CD8-positive, alpha-beta memory T cell (primary cell): ENCODE measurements at regions not wholly inside any gene's neighbourhood (a gene's known extent, or its start where the extent isn't known, plus 50 kb on each side); places are given as distances from the start of the nearest gene placed in this dataset.

Experiments
- CTCF ChIA-PET: fragments of 350-600 bp; sonication (Branson Sonifier 250); formaldehyde crosslinking; loops from one replicate; lab custom pipeline; 2021; ENCODE audit warnings: antibody characterized with exemption; lab: Charles Lee
- POLR2A ChIA-PET: fragments of 350-600 bp; sonication (Branson Sonifier 250); formaldehyde crosslinking; loops from one replicate; lab custom pipeline; 2021; ENCODE audit warnings: antibody characterized with exemption; lab: Charles Lee
- DNase-seq, 5 donors: peaks; one replicate each; pipeline versions ENCODE4 v3.0.0 to v3.0.0-alpha.2; 2020 to 2022; ENCODE audit warnings: mixed read lengths in 1 of 5
- H3K27ac ChIP-seq: one replicate; pipeline ENCODE4 v1.7.0; 2013; ENCODE audit warnings: low read depth, mild to moderate bottlenecking, low read length, moderate library complexity
- H3K27me3 ChIP-seq: 2 replicates; pipeline ENCODE4 v1.7.0; 2013; ENCODE audit warnings: low read length, mild to moderate bottlenecking; ENCODE audit not compliant: insufficient read depth, poor library complexity, severe bottlenecking
- H3K36me3 ChIP-seq: 2 replicates; pipeline ENCODE4 v1.7.0; 2013; ENCODE audit warnings: mild to moderate bottlenecking, low read length, moderate library complexity; ENCODE audit not compliant: insufficient read depth
- H3K4me1 ChIP-seq: 2 replicates; pipeline ENCODE4 v1.7.0; 2013; ENCODE audit warnings: mild to moderate bottlenecking, low read length, moderate library complexity; ENCODE audit not compliant: insufficient read depth
- H3K4me3 ChIP-seq: 2 replicates; pipeline ENCODE4 v1.7.0; 2013; ENCODE audit warnings: mild to moderate bottlenecking, low read length
- H3K9me3 ChIP-seq: 2 replicates; pipeline ENCODE4 v1.7.0; 2013; ENCODE audit warnings: mild to moderate bottlenecking, low read length
- H3K27ac Mint-ChIP-seq, 8 donors: one replicate each; pipeline ENCODE4 v1.8.0; 2020 to 2021; ENCODE audit warnings: mixed read lengths in 8 of 8, mild to moderate bottlenecking in 6 of 8, inconsistent platforms in 3 of 8, moderate library complexity in 3 of 8
- H3K27me3 Mint-ChIP-seq, 2 donors: one replicate each; pipeline ENCODE4 v1.8.0; 2020 to 2021; ENCODE audit warnings: mixed read lengths in 2 of 2, mild to moderate bottlenecking in 1 of 2, moderate library complexity in 1 of 2
- H3K36me3 Mint-ChIP-seq, 3 donors: one replicate each; pipeline ENCODE4 v1.8.0; 2020 to 2021; ENCODE audit warnings: mixed read lengths in 3 of 3, inconsistent platforms in 1 of 3, mild to moderate bottlenecking in 1 of 3
- H3K4me1 Mint-ChIP-seq, 3 donors: one replicate each; pipeline ENCODE4 v1.8.0; 2020 to 2021; ENCODE audit warnings: mixed read lengths in 3 of 3, inconsistent platforms in 1 of 3, mild to moderate bottlenecking in 1 of 3
- H3K4me3 Mint-ChIP-seq, 7 donors: one replicate each; pipeline ENCODE4 v1.8.0; 2020 to 2021; ENCODE audit warnings: mixed read lengths in 7 of 7, mild to moderate bottlenecking in 6 of 7, moderate library complexity in 4 of 7, inconsistent platforms in 2 of 7
- H3K9me3 Mint-ChIP-seq, 5 donors: one replicate each; pipeline ENCODE4 v1.8.0; 2020 to 2022; ENCODE audit warnings: mixed read lengths in 5 of 5, mild to moderate bottlenecking in 3 of 5, moderate library complexity in 2 of 5, inconsistent platforms in 1 of 5

- no peaks in the 10 kb centered on the region for H3K27me3 ChIP-seq
- H3K4me3 ChIP-seq, result no peak overlapping the region
- H3K4me3 Mint-ChIP-seq, result no peak overlapping the region
- DNase-seq, result no peak
- H3K27me3 Mint-ChIP-seq, result peaks cover 3 to 18% of the 10 kb centered on the region in 2 donors
- CTCF ChIA-PET, result no interaction called here
- POLR2A ChIA-PET, result no interaction called here
- no peaks in the 10 kb centered on the region for H3K36me3 Mint-ChIP-seq
- H3K36me3 ChIP-seq, result no peaks in the 10 kb centered on the region
- no peaks in the 10 kb centered on the region for H3K9me3 Mint-ChIP-seq
- H3K9me3 ChIP-seq, result no peaks in the 10 kb centered on the region
- H3K4me1 Mint-ChIP-seq, result no peaks in the 10 kb centered on the region
- H3K27ac Mint-ChIP-seq, result no peak overlapping the region
- H3K27ac ChIP-seq, result no peak overlapping the region
- H3K4me1 ChIP-seq, result no peaks in the 10 kb centered on the region
Observed at GRCh38 chr3:107256963-107257362, 120.3 kb upstream of the CCDC54 start.

DNA sequence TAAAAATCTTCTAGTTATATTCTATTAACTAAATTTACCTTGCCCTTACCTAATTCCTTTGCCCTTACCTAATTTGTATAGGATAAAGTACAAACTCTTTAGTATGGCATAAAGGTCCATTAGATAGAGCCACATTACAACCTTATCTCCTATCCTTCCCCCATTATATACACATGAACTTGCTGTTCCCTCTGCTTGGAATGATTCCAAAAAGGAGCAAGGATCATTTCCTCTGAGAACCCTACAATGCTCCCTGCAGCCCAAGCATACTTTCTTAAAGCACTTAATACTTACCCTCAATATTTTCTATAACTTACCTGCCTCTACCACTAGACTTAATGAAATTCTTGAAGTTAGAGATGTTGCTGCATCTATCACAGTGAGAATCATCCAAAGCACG lies 118.9 kb upstream of the CCDC54 start:
- H3K4me1 ChIP-seq, result no peaks in the 10 kb centered on the region
- CTCF ChIA-PET, result no interaction called here
- no peaks in the 10 kb centered on the region for H3K9me3 Mint-ChIP-seq

GRCh38 chr3:107260207-107260606 lies 117.0 kb upstream of the CCDC54 start:
- H3K27me3 ChIP-seq, result no peaks in the 10 kb centered on the region
- H3K36me3 ChIP-seq, result no peaks in the 10 kb centered on the region
- H3K9me3 ChIP-seq, result no peaks in the 10 kb centered on the region
- DNase-seq, result no peak
- H3K9me3 Mint-ChIP-seq, result no peaks in the 10 kb centered on the region
- peaks cover 3 to 19% of the 10 kb centered on the region in 2 donors for H3K27me3 Mint-ChIP-seq
- CTCF ChIA-PET, result no interaction called here
- H3K27ac Mint-ChIP-seq, result no peak overlapping the region
- no peaks in the 10 kb centered on the region for H3K36me3 Mint-ChIP-seq
- no peak overlapping the region for H3K4me3 ChIP-seq
- peaks cover 3 to 9% (median 6%) of the 10 kb centered on the region in 3 donors for H3K4me1 Mint-ChIP-seq
- no peaks in the 10 kb centered on the region for H3K4me1 ChIP-seq
- no peak overlapping the region for H3K4me3 Mint-ChIP-seq
- POLR2A ChIA-PET, result no interaction called here
- H3K27ac ChIP-seq, result no peak overlapping the region

More for the DNA sequence above, 118.9 kb upstream of the CCDC54 start:
- no peak overlapping the region for H3K27ac ChIP-seq
- POLR2A ChIA-PET, result no interaction called here
- no peak overlapping the region for H3K4me3 Mint-ChIP-seq
- DNase-seq, result no peak
- H3K36me3 Mint-ChIP-seq, result no peaks in the 10 kb centered on the region
- H3K36me3 ChIP-seq, result no peaks in the 10 kb centered on the region
- H3K4me3 ChIP-seq, result no peak overlapping the region
- peaks cover 1 to 4% (median 1%) of the 10 kb centered on the region in 3 donors for H3K4me1 Mint-ChIP-seq
- peaks cover 3 to 18% of the 10 kb centered on the region in 2 donors for H3K27me3 Mint-ChIP-seq
- H3K27me3 ChIP-seq, result no peaks in the 10 kb centered on the region
- H3K9me3 ChIP-seq, result no peaks in the 10 kb centered on the region
- no peak overlapping the region for H3K27ac Mint-ChIP-seq

DNA sequence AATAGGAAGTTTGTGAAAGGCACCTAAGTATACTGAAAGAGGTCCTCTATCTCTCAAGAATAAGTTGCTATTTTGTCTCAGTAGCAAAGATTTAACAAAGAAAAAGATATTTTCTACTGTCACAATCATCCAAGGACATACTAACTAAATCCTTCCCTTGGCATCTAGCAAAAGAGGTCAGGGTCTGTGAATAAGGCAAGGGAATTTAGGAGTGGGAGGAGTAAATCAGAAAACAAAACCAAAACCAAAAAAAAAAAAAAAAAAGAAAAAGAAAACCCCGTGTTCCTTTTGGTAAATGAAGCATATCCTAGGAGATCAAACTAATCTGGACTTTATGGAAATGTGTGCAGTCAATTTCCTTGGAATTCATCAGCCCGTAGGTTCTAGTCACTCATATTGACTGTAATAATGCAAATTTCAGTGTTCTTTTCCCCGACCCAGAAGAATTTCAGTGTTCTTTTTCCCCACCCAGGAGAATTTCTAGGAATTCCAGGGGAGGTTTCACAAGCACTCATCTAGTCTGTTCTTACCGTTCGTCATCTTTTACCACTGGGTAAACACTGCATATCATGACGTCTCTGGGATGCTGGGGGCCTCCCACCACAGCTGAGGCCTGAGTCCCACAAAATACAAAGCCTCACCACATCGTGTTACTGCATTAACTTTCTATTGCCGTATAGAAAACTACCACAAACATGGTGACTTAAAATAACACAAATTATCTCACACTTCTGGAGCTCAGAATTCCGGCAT lies 113.8 kb upstream of the CCDC54 start:
- ChIA-PET POLR2A (no interaction called here), CTCF (interaction anchor here (1.1 kb wide), 1 partner anchor 12 kb away, joined by 3 read pairs; no protein-coding TSS in a partner anchor)
- H3K4me1 ChIP-seq, result no peaks in the 10 kb centered on the region
- Mint-ChIP-seq H3K27me3 (peaks cover 3 to 11% of the 10 kb centered on the region in 2 donors), H3K4me3 (peak overlapping the region in 4 of 7 donors; percentile 6 to 67 (median 32)), H3K36me3 (no peaks in the 10 kb centered on the region), H3K27ac (no peak overlapping the region), H3K9me3 (no peaks in the 10 kb centered on the region), H3K4me1 (peaks cover 3 to 9% (median 6%) of the 10 kb centered on the region in 3 donors)
- no peaks in the 10 kb centered on the region for H3K9me3 ChIP-seq
- H3K27me3 ChIP-seq, result no peaks in the 10 kb centered on the region
- H3K27ac ChIP-seq, result no peak overlapping the region
- H3K36me3 ChIP-seq, result no peaks in the 10 kb centered on the region
- H3K4me3 ChIP-seq, result no peak overlapping the region
- no peak for DNase-seq

DNA sequence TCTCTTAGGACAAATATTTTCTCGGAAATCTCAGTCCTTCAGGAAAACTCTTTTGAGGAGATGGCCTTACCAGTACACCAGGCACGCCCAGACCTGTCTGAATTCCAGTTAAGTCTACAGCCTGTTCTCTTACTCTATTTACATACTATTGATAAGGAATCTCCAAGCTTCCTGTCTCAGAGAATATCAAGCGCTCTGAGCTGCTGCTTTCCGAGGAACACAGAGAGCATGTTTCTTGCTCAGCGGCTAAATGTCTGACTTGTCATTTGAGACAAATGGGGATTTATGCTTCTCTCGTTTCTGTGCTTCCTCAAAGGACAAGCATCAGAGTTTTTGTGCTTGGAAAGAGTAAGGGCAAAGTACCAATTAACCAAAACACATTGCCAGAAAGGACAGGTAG lies 112.4 kb upstream of the CCDC54 start:
- no peak overlapping the region for H3K4me3 ChIP-seq
- Mint-ChIP-seq H3K27me3 (peaks cover 3 to 4% of the 10 kb centered on the region in 2 donors), H3K27ac (no peak overlapping the region), H3K36me3 (no peaks in the 10 kb centered on the region), H3K4me1 (peaks cover 3 to 9% (median 6%) of the 10 kb centered on the region in 3 donors), H3K9me3 (no peaks in the 10 kb centered on the region), H3K4me3 (no peak overlapping the region)
- H3K9me3 ChIP-seq, result no peaks in the 10 kb centered on the region
- CTCF ChIA-PET, result no interaction called here
- no peaks in the 10 kb centered on the region for H3K4me1 ChIP-seq
- no peaks in the 10 kb centered on the region for H3K27me3 ChIP-seq
- no peaks in the 10 kb centered on the region for H3K36me3 ChIP-seq
- POLR2A ChIA-PET, result no interaction called here
- DNase-seq, result no peak
- no peak overlapping the region for H3K27ac ChIP-seq

DNA sequence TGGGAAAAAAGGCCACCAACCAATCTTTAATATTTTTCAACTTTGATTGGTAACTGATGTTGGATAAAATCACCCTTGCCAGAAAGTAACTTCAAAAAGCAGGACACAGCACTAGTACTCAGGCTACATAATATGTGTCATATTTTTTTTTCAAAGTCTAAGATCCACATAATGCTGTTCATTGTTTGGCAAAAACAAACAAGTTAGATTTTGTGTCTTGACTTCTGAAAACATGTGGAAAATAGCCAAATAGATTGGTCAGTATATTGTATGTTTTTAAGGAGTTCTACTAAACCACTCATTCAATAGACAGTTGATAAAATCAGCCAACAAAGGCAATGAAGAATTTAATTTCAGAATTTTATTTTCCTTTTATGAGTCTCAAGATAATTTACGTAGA lies 111.7 kb upstream of the CCDC54 start:
- no peaks in the 10 kb centered on the region for H3K36me3 Mint-ChIP-seq
- no peaks in the 10 kb centered on the region for H3K9me3 Mint-ChIP-seq
- Histone ChIP-seq H3K4me3 (no peak overlapping the region), H3K9me3 (no peaks in the 10 kb centered on the region), H3K27ac (no peak overlapping the region), H3K36me3 (no peaks in the 10 kb centered on the region), H3K4me1 (no peaks in the 10 kb centered on the region), H3K27me3 (no peaks in the 10 kb centered on the region)
- POLR2A ChIA-PET, result no interaction called here
- no peak overlapping the region for H3K4me3 Mint-ChIP-seq
- CTCF ChIA-PET, result no interaction called here
- DNase-seq, result no peak
- H3K4me1 Mint-ChIP-seq, result peaks cover 3 to 9% (median 6%) of the 10 kb centered on the region in 3 donors
- peaks cover 3 to 7% of the 10 kb centered on the region in 2 donors for H3K27me3 Mint-ChIP-seq
- no peak overlapping the region for H3K27ac Mint-ChIP-seq

DNA sequence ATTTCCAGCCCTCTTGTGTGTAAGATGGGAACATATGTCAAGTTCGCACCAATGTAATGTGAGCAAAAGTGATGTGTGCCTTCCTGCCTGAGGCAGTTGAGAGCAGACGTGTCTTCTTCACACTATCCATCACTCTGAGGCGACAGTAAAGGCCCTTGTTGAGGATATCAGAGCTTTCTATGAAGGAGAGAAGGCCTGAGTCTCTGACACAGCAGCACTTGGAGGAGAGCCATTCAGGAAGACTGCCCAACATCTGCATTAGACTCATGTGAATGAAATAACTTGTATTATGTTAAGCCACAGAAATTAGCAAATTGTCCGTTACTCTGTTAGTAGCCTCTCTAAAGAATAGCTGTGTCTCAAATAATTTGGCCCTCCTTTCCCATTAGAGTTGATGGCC lies 108.8 kb upstream of the CCDC54 start:
- peaks cover 5 to 17% of the 10 kb centered on the region in 2 donors for H3K27me3 Mint-ChIP-seq
- no peaks in the 10 kb centered on the region for H3K4me1 ChIP-seq
- H3K36me3 ChIP-seq, result no peaks in the 10 kb centered on the region
- no peak overlapping the region for H3K4me3 ChIP-seq
- ChIA-PET POLR2A (no interaction called here), CTCF (interaction anchor here (0.6 kb wide), 1 partner anchor 153 kb away, joined by 3 read pairs; no protein-coding TSS in a partner anchor)
- no peaks in the 10 kb centered on the region for H3K9me3 Mint-ChIP-seq
- no peak overlapping the region for H3K27ac ChIP-seq
- no peaks in the 10 kb centered on the region for H3K27me3 ChIP-seq
- H3K4me1 Mint-ChIP-seq, result peaks cover under 1 to 3% (median 3%) of the 10 kb centered on the region in 3 donors
- H3K4me3 Mint-ChIP-seq, result no peak overlapping the region
- no peaks in the 10 kb centered on the region for H3K9me3 ChIP-seq
- H3K27ac Mint-ChIP-seq, result no peak overlapping the region
- no peaks in the 10 kb centered on the region for H3K36me3 Mint-ChIP-seq
- no peak for DNase-seq

DNA sequence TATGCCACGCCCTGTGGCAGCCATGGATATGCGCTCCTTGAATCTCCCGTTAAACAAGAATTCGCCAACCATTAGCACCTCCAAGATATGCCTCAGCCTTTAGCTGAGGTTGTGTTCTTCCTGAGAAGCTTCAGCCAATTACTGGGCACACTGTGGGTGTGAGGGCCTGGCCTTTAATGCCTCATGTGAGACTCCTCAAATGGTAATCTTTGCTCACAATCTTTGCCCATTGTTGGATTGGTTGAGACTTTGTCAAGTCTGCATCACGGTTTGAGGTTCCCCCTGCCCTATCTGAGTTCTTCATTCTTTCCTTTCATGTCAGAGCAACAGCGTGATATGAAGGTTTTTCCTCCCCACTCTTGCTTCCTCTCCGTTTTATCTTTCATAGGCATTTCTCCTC lies 108.1 kb upstream of the CCDC54 start:
- no peak for DNase-seq
- CTCF ChIA-PET, result interaction anchor here (0.6 to 1.1 kb wide), 2 partner anchors 32 to 152 kb away, joined by 3 to 4 read pairs; no protein-coding TSS in a partner anchor
- peaks cover 5 to 24% of the 10 kb centered on the region in 2 donors for H3K27me3 Mint-ChIP-seq

More for the DNA sequence above, 108.1 kb upstream of the CCDC54 start:
- H3K4me1 ChIP-seq, result no peaks in the 10 kb centered on the region
- Mint-ChIP-seq H3K4me3 (no peak overlapping the region), H3K9me3 (no peaks in the 10 kb centered on the region), H3K36me3 (no peaks in the 10 kb centered on the region), H3K4me1 (no peaks in the 10 kb centered on the region), H3K27ac (no peak overlapping the region)
- no peaks in the 10 kb centered on the region for H3K27me3 ChIP-seq
- H3K9me3 ChIP-seq, result no peaks in the 10 kb centered on the region
- H3K27ac ChIP-seq, result no peak overlapping the region
- no peaks in the 10 kb centered on the region for H3K36me3 ChIP-seq
- H3K4me3 ChIP-seq, result no peak overlapping the region
- POLR2A ChIA-PET, result no interaction called here
